Loucy (cell line): ENCODE measurements at regions not wholly inside any gene's neighbourhood (a gene's known extent, or its start where the extent isn't known, plus 50 kb on each side); places are given as distances from the start of the nearest gene placed in this dataset.
A peak's percentile ranks its signal among the peaks of the same experiment; 100 is the strongest.

ENCODE experiments used
- H2AFZ ChIP-seq: fragments of 200-600 bp; sonication (generic); 2 replicates; pipeline ENCODE4 v1.6.0; 2016; ENCODE audit warnings: antibody characterized with exemption, mild to moderate bottlenecking, low read length, moderate library complexity
- H3F3A ChIP-seq: fragments of 200-600 bp; 2 replicates; pipeline ENCODE4 v1.6.0; 2016; ENCODE audit warnings: antibody characterized with exemption, low read depth, mild to moderate bottlenecking
- H3K27me3 ChIP-seq: fragments of 200-600 bp; sonication (generic); 2 replicates; pipeline ENCODE4 v1.6.1; 2014; ENCODE audit warnings: low read length, mild to moderate bottlenecking; ENCODE audit not compliant: insufficient read depth, poor library complexity, severe bottlenecking
- H3K36me3 ChIP-seq: fragments of 200-600 bp; sonication (generic); 2 replicates; pipeline ENCODE4 v1.6.1; 2016; ENCODE audit warnings: low read length; ENCODE audit not compliant: insufficient read depth
- H3K4me1 ChIP-seq: fragments of 200-600 bp; sonication (generic); 2 replicates; pipeline ENCODE4 v1.5.1; 2014; ENCODE audit warnings: low read length, mild to moderate bottlenecking; ENCODE audit not compliant: insufficient read depth, poor library complexity, severe bottlenecking
- H3K4me2 ChIP-seq: fragments of 200-600 bp; sonication (generic); 2 replicates; pipeline ENCODE4 v1.6.0; 2014; ENCODE audit warnings: antibody characterized with exemption, low read length, low read depth, mild to moderate bottlenecking; ENCODE audit not compliant: poor library complexity, severe bottlenecking
- H3K4me3 ChIP-seq: fragments of 200-600 bp; sonication (generic); 2 replicates; pipeline ENCODE4 v1.5.1; 2014; ENCODE audit warnings: low read length, mild to moderate bottlenecking, mixed read lengths; ENCODE audit not compliant: poor library complexity, severe bottlenecking
- H3K79me2 ChIP-seq: fragments of 200-600 bp; sonication (generic); 2 replicates; pipeline ENCODE4 v1.6.1; 2014; ENCODE audit warnings: low read length; ENCODE audit not compliant: insufficient read depth
- H3K9ac ChIP-seq: fragments of 200-600 bp; sonication (generic); 2 replicates; pipeline ENCODE4 v1.6.0; 2014; ENCODE audit warnings: mild to moderate bottlenecking, low read depth, low read length, moderate library complexity; ENCODE audit not compliant: poor library complexity, severe bottlenecking
- H3K9me2 ChIP-seq: fragments of 200-600 bp; sonication (generic); replicated peaks from 2 replicates; pipeline ENCODE4 v1.6.1; 2016; ENCODE audit warnings: low read depth, low read length, mixed read lengths
- H3K9me3 ChIP-seq: fragments of 200-600 bp; sonication (generic); 2 replicates; pipeline ENCODE4 v1.6.1; 2014; ENCODE audit warnings: mild to moderate bottlenecking, antibody characterized with exemption, low read length, low read depth; ENCODE audit not compliant: insufficient read depth
- H4K20me1 ChIP-seq: fragments of 200-600 bp; sonication (generic); 2 replicates; pipeline ENCODE4 v1.6.0; 2014; ENCODE audit warnings: antibody characterized with exemption, low read length, mild to moderate bottlenecking; ENCODE audit not compliant: insufficient read depth, poor library complexity, severe bottlenecking
- CTCF ChIP-seq: fragments of 200-600 bp; sonication (generic); conservative IDR thresholded peaks from 2 replicates; pipeline ENCODE4 v1.5.1; 2014; ENCODE audit warnings: mild to moderate bottlenecking, antibody characterized with exemption, low read length
- EZH2phosphoT487 ChIP-seq: fragments of 200-600 bp; IDR thresholded peaks from 2 replicates; pipeline ENCODE4 v1.6.1; 2018; ENCODE audit warnings: antibody characterized with exemption, mild to moderate bottlenecking, moderate library complexity, borderline replicate concordance

DNA sequence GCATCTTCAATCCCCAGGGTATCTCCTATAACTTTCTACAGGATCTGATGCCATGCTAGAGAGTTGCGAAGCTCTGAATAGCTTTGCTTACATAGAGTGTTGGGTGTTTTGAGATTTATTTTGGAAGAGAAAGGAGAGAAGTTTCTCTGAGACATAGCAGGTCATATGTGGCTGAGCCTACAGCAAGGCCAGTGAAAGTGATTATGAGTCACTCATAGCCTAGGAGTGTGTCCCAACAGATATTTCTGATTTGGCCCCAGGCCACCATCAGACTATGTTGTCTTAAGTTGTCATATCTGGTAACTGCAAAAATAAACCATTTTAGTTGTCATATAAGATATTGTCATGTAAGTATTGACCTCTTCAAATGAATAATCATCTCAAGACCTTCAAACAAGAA is 132.0 kb upstream of the RAI14 start:
- Histone ChIP-seq H3K9me3 (no peaks in the 10 kb centered on the region), H3K9ac (no peak overlapping the region), H3K36me3 (no peaks in the 10 kb centered on the region), H3K4me1 (peaks cover 19% of the 10 kb centered on the region), H3K9me2 (no peaks in the 10 kb centered on the region), H4K20me1 (no peaks in the 10 kb centered on the region), H3K4me3 (no peak overlapping the region), H2AFZ (no peak overlapping the region), H3F3A (no peaks in the 10 kb centered on the region), H3K27me3 (no peaks in the 10 kb centered on the region), H3K4me2 (no peak overlapping the region), H3K79me2 (no peaks in the 10 kb centered on the region)
- TF ChIP-seq CTCF (no peak), EZH2phosphoT487 (no peak)

GRCh38 chr5:34525761-34526160 is 130.4 kb upstream of the RAI14 start:
- TF ChIP-seq EZH2phosphoT487: no peak
- no peaks in the 10 kb centered on the region for H3K27me3 ChIP-seq
- no peaks in the 10 kb centered on the region for H3F3A ChIP-seq
- no peaks in the 10 kb centered on the region for H3K36me3 ChIP-seq
- H3K79me2 ChIP-seq: no peaks in the 10 kb centered on the region
- H3K9me2 ChIP-seq: no peaks in the 10 kb centered on the region
- no peaks in the 10 kb centered on the region for H3K9me3 ChIP-seq
- peaks cover 19% of the 10 kb centered on the region for H3K4me1 ChIP-seq
- no peak overlapping the region for H3K4me3 ChIP-seq
- H2AFZ ChIP-seq: no peak overlapping the region
- H3K4me2 ChIP-seq: no peak overlapping the region
- no peak overlapping the region for H3K9ac ChIP-seq
- no peaks in the 10 kb centered on the region for H4K20me1 ChIP-seq

DNA sequence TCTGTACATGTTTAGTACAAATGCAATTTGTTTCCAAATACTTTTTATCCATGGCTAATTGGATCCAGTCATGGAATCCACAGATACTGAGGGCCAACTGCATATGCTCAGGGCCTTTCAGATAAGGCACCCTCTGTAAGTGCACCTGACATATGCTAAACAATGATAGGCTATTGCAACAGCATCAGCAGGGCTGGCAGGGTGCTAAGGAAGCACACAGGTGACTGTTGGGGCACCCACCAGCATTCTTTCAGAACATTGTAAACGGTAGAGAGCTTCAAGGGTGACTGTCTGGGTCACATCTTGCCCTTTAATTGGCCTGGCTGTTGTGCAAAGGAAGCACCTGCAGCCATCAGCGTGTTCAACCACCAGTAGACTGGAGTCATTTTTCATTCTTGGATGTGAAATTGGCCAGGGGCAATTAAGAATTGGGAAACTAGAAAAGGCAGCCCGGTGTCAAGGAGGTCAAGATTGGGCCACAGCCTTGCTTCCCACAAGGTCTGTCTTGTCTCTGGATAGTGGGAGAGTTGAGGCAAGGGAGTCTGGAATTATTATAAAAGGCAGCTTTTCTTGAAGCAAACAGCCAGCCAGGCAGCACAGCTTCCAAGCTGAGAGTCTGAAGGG is 129.3 kb upstream of the RAI14 start:
- Histone ChIP-seq H3K4me3 (no peak overlapping the region), H3K9ac (no peak overlapping the region), H3K79me2 (no peaks in the 10 kb centered on the region), H3K4me2 (peak overlapping the region; percentile 16), H2AFZ (peak overlapping the region; percentile 36), H3F3A (no peaks in the 10 kb centered on the region), H3K9me3 (no peaks in the 10 kb centered on the region), H3K4me1 (peaks cover 19% of the 10 kb centered on the region), H3K36me3 (no peaks in the 10 kb centered on the region), H3K9me2 (no peaks in the 10 kb centered on the region), H3K27me3 (no peaks in the 10 kb centered on the region), H4K20me1 (no peaks in the 10 kb centered on the region)
- TF ChIP-seq EZH2phosphoT487 (no peak), CTCF (no peak)
